ENCODE measurements at regions not wholly inside any gene's neighbourhood (a gene's known extent, or its start where the extent isn't known, plus 50 kb on each side); places are given as distances from the start of the nearest gene placed in this dataset.
A peak's percentile ranks its signal among the peaks of the same experiment; 100 is the strongest.

GRCh38 chr16:6644916-6645315 lies 687.7 kb upstream of the RBFOX1 start:
- DNase-seq: no peak

- DNase-seq: peak; percentile 49 to 51
These were observed 689.5 kb upstream of the RBFOX1 start for GRCh38 chr16:6643080-6643686.

- DNase-seq: no peak
These were observed 690.4 kb upstream of the RBFOX1 start for GRCh38 chr16:6642271-6642670.

GRCh38 chr16:6641091-6641490 lies 691.6 kb upstream of the RBFOX1 start:
- DNase-seq: no peak

- no peak for DNase-seq
These were observed 696.2 kb upstream of the RBFOX1 start for GRCh38 chr16:6636457-6636856.

- DNase-seq: no peak
These were observed 698.5 kb upstream of the RBFOX1 start for GRCh38 chr16:6634151-6634550.

GRCh38 chr16:6633456-6633855 lies 699.2 kb upstream of the RBFOX1 start:
- no peak for DNase-seq

GRCh38 chr16:6629110-6629509 lies 703.5 kb upstream of the RBFOX1 start:
- no peak for DNase-seq

GRCh38 chr16:6625606-6626005 lies 707.0 kb upstream of the RBFOX1 start:
- no peak for DNase-seq

- no peak for DNase-seq
These were observed 713.8 kb upstream of the RBFOX1 start for GRCh38 chr16:6618874-6619273.

- DNase-seq: no peak
These were observed 715.9 kb upstream of the RBFOX1 start for GRCh38 chr16:6616746-6617145.

- DNase-seq: no peak
These were observed 717.0 kb upstream of the RBFOX1 start for GRCh38 chr16:6615636-6616035.

GRCh38 chr16:6611535-6611934 lies 721.1 kb upstream of the RBFOX1 start:
- DNase-seq: no peak

- no peak for DNase-seq
These were observed 727.2 kb upstream of the RBFOX1 start for GRCh38 chr16:6605490-6605889.

GRCh38 chr16:6603780-6604325 lies 728.8 kb upstream of the RBFOX1 start:
- no peak for DNase-seq

- DNase-seq: no peak
These were observed 730.2 kb upstream of the RBFOX1 start for GRCh38 chr16:6602405-6602804.

- DNase-seq: no peak
These were observed 732.5 kb upstream of the RBFOX1 start for GRCh38 chr16:6600167-6600566.

- DNase-seq: no peak
These were observed 738.8 kb upstream of the RBFOX1 start for GRCh38 chr16:6593799-6594198.

GRCh38 chr16:6576606-6577005 lies 756.0 kb upstream of the RBFOX1 start:
- no peak for DNase-seq

- no peak for DNase-seq
These were observed 756.5 kb upstream of the RBFOX1 start for GRCh38 chr16:6576113-6576512.

- DNase-seq: no peak
These were observed 758.5 kb upstream of the RBFOX1 start for GRCh38 chr16:6574146-6574545.

GRCh38 chr16:6573577-6573976 lies 759.1 kb upstream of the RBFOX1 start:
- no peak for DNase-seq

GRCh38 chr16:6571044-6571443 lies 761.6 kb upstream of the RBFOX1 start:
- DNase-seq: no peak

- DNase-seq: no peak
These were observed 762.1 kb upstream of the RBFOX1 start for GRCh38 chr16:6570530-6570929.

- no peak for DNase-seq
These were observed 769.7 kb upstream of the RBFOX1 start for GRCh38 chr16:6562986-6563385.
